GM19043 (cell line): ENCODE measurements at regions not wholly inside any gene's neighbourhood (a gene's known extent, or its start where the extent isn't known, plus 50 kb on each side); places are given as distances from the start of the nearest gene placed in this dataset.

Source experiments
- ATAC-seq: cut with Tn5 transposase; IDR thresholded peaks from one replicate; pipeline ENCODE4 v1.9.1; 2021; ENCODE audit warnings: low read depth; ENCODE audit not compliant: unreplicated experiment

DNA sequence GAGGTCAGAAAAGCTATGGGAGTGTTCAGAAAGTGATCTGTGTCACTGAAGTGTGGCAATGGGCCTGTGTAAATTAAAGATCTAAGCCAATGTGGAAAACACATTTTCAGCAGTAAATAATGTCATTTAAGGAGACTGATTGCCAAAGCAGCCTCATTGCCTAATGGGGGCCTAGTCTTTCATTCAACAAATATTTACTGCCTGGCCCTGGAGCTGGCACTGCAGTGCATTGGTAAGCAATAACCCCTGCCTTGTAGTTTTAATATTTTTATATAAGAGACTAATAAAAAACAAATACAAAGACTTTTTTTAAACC is 326.6 kb downstream of the BTG1 start:
- no peak for ATAC-seq

DNA sequence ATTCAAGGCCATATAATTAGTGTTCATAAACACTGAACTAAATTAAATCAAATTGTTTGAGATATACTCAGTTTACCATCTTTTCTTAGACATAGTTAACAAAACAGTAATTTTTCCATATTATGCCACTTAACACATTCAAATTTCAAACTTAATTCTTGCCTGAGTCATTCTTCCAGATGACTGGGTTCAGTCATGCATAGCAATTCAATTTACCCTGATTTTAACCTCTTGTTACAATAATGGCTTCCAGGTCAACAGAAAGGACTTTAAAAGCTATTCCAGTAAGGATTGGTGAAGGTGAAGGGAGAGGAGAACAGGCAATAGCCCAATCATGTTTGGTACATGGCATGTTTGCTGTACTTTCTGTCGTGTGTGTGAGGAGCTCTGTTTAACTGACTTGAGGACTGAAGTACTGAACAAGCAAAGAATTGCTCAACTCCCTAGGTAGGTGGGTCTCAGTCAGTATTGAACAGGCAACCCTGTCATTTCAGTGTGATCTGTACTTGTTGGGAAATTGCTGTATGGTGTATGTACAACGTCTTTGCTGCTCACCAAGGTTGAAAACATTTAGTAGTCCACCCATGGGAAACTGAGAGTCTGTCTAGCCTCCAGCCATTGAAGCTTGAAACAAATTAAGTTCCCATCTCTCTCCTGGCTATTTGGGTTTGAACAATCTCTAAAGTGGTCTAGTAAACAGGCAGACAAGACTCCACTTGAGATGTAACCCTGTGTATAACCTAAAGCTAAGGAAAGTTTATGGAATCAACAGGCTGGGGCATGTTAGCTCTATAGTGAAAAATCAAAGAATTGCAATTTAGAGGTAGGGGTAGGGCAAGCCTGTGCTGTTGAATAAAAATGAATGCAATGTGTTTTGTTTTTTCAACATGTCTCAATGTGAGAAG is 327.2 kb downstream of the BTG1 start:
- no peak for ATAC-seq

DNA sequence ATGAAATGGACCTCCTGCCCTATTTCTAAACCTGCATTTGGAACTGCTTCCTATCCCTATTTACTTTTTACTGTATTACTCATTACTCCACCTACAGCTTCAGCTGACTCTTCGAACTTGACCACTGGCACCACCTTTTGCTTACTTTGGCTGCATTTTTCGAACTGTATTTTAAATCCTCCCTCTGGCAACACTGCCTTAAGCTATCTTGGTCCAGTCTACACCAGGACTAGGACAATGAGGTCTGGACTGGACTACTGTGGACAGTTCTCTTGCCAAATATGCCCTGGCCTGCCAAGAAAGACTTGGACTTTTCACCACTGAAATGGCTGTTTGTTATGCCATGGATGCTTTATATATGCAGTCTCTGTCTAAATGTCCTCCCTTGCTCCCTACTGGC is 328.1 kb downstream of the BTG1 start:
- no peak for ATAC-seq

DNA sequence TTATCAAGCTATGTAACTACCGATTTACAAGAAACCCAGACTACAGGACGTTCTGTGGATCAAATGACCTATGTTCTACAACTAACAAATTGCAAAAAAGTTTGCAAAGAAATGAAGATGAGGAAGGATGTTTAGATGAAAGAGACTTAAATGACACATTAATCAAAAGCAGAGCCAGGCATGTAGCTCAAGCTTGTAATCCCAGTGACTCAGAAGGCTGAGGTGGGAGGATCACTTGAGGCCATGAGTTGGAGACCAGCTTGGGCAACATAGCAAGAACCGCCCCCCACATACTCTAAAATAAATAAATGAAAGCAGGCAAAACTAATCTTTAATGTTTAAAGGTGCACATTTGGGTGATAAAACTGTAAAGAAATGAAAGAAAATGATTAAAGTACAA is 331.9 kb downstream of the BTG1 start:
- no peak for ATAC-seq

DNA sequence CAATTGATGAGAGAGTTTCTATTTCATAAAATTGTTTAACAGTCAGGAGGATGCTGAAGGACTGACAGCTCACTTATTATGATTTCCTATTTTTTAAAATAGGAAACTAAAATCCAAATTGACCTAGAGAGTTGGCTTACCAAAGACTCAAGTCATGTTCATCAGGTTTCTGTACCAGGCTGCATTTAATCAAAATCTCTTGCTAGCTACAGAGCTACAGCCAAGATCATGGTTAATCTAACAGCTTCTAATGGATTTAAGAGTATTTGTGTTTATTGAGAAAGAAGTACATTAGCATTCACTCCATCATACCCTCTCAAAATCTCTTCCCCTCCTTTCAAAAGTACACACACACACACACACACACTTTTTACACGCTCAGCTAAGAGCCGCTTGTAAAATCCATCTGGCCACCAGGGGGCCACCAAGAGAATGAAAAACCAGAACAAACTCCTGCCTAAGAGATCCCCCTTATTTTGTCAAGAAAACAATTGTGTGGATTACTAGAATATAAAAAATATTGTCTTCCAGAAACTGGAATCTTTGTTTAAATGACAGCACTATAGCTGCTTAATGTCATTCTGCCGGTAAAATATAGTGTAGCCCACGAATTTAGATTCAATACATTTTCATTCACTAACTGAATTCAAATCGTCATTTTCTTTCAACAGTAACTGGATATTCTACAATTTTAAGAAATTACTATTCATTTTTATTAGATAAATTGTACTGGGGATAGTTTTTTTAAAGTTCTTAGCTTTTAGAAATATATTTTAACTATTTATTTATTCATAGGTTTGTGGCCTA is 334.0 kb downstream of the BTG1 start:
- ATAC-seq: no peak

DNA sequence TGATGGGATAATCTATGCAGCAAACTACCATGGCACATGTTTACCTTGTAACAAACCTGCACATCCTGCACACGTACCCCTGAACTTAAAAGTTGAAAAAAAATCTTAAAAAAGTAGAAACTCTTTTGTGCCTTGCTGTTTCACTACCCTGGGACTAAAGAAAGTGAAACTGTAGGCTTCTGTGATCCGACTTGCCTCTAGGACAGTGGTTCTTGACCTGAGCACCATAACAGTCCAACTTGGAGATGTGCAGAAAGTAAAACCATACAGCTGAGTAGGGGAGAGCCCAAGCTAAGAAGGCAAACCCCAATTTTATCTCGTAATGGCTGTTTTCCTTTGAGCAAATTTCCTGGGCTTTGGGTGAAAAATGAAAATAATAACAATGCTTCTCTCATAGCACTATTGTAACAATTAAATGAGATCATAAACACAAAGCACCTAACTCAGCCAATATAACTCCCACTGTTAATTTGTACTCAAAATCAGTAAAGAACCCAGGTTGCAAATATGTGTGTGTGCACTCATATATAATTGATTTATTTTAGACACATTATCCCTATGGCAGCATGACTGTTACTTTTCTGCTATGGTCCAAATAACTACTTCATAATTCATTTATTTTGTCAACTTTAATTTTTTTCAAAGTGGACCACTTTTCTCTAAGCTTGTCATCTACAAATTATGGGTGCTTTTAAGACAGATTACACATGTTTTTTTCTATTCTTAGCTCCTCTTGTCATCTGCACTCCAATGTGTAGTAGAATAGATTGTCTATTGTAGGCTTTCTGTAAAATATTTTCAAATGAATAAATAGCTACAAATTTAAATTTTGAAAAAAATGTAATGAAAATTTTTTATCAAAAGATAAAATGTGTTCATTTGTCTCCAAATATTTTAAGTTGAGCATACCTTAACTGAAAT is 334.9 kb downstream of the BTG1 start:
- ATAC-seq: no peak

DNA sequence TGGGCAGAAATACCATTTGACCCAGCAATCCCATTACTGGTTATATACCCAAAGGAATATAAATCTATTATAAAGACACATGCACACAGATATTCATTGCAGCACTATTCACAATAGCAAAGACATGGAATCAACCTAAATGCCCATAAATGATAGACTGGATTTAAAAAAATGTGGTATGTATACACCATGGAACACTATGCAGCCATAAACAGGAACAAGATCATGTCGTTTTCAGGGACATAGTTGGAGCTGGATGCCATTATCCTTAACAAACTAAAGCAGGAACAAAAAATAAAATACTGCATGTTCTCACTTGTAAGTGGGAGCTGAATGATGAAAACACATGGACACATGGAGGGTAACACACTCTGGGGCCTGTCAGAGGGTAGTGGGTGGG is 335.6 kb downstream of the BTG1 start:
- ATAC-seq: no peak

DNA sequence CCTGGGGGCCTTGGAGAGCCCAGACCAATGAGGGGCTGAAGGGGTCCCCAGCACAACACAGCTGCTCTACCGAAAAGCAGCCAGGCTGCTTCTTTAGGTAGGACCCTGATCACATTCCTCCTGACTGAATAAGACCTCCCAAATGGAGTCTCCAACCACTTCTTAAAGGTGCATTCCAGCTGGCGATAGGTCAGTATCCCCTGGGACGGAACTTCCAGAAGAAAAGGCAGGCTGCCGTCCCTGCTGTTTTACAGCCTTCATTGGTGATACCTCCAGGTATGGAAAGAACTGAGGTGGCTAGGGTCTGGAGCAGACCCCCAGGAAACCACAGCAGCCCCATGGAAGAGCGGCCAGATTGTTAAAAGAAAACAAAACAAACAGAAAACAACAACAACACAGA is 340.6 kb downstream of the BTG1 start:
- no peak for ATAC-seq

DNA sequence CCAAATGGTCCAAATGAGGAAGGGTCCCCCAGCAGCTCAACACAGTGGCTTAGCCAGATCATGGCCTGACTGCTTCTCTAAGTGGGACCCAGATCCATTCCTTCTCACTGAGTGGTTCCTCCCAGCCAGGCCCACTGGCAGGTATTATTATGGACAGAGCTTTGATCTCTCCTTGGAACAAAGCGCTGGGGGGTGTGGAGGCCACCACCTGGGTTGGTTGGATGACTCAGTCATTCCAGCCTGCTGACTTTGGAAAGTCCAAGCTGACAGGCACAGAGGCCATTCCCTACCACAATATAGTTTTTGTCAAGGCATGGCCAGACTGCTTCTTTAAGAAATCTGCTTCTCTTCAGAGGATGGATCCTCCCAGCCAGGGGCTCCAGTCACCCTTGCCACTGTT is 341.1 kb downstream of the BTG1 start:
- ATAC-seq: no peak

DNA sequence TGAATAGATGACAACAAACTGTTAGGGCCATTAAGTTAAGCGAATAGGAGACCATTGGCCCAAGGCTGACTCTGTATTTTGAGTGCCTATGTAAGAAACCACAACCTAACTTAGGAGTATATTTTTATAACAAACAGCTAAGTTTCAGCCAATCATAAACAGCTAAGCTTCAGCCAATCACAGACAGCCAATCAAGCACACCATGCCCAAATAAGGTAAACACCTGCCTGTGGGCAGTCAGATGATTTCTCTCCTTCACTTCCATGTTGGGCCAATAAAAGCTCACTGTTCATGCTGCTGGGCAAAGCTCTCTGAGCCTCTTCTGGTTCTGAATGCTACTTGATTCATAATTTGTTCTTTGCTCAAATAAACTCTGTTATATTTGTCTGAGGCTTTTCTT is 344.6 kb downstream of the BTG1 start:
- ATAC-seq: no peak

DNA sequence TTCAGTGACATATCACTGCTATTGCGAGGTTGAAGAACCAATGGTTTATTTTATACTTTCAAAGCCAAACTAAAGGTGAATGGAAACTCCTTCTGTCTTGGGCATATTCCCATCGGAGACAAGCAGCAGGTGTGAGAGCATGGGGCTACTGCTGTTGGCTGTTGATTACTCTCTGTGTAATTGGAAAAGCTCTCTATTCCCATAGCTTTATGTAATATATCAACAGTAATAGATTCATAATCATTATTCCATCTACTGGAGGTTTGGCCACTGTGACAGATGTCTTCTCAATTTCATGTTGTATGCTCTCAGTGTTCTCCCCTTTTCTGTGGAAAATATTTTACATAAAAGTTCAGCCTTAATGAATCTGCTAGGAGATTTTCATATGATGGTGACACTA is 352.0 kb downstream of the BTG1 start:
- ATAC-seq: no peak

DNA sequence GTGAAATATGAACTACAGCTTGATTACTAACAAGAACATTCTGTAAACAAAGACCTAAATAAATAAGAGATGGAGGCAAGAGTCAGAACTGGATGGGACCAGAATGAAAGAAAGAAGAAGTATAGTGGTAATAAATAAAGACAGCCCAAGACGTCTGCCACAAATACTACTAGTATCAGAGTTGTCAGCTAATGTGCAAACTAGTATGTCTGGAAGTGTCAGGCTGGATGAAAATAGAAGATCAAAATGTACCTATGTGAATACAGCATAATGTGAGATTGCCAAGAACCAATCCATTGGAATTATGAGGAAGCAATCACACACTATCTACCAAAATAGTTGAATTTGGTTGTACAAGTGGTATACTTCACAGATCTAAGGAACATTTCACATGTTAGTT is 353.0 kb downstream of the BTG1 start:
- ATAC-seq: no peak

DNA sequence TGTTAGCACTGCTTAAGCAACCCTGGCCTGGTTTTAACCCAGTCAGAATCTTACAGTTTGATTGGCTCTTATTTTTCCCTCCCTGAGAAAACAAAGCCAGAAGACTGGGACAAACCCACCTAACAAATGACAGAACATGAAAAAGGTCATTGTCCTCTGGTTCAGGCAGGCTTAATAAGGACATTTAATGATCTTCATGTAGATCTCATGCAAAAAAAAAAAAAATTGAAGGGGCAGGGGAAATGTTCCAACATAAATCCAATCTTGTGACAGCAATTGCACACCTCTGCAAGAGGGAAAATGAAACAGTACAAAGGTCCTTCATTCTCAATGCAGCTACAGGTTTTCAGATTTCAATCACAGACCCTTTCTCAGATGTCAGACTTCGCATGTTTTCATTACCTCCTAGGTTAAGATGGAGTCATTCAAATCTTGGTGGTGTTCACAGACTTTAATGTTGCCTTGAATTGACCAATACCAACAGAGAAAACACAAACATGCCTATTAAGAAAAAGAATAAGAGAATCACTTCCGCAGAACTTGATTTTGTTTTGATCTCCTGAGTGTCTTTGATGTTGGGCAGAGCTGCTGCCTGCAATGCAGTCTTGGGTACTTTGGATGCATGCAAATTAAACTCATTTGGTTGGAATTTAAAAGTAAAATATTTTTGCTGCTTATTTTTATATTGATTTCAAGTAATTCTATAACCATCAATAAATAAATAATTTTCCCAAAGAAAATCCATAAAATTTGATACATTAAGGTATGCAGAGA is 359.0 kb downstream of the BTG1 start:
- no peak for ATAC-seq

DNA sequence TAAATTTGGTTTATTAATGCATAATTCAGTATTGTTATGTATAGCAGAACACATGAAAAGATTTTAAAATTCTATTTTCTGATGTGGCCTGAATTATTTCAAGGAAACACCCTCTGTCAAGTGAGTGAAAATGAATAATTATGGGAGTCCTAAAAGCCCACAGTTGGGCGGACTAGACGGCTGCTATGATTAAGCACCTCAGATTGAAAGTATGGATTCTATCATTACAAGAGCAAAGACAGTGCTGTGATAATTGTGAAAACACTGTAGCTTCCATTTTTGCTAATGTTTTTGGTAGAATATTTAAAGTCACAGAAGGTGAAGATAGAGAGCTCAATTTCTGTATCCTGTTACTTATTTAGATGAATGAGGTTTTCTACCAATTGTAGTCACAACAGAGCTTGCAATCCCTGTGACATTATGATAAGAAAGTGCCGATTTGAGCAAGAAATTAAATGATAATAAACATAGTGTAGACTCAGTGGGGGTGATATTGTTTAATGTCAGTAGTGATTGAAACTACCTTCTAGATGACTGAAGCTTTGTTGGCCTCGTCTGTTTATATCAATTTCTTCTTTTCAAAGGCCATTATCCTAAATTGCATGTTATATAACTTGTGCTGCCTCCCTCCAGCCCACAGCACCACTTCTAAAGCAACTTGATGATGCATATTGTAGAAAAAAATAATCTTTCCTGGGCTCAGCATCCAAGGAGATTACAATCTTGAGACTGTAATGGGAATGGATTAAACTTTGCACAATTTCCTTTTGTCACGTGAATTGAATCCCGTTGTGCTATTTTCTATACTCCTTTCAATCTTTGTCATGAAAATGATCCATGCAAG is 359.8 kb downstream of the BTG1 start:
- no peak for ATAC-seq

DNA sequence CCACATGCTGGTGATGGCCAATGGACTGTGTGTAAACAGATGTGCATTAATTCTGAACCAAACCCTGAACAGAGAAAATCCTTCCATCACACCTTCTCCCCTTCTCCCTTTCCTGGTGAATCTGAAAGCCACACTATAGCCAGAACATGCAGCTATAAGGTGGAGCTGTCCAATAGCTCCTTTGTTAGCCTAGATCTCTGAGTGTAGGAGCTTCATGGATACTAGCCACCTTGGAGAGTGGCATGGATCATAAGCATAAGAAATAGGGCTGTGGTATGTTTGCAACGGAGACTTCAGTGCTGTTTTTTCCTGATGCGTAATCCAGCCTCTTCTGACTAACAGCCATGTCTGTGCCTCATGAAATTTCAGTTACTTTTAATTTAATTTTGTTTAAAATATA is 364.5 kb downstream of the BTG1 start:
- ATAC-seq: no peak

DNA sequence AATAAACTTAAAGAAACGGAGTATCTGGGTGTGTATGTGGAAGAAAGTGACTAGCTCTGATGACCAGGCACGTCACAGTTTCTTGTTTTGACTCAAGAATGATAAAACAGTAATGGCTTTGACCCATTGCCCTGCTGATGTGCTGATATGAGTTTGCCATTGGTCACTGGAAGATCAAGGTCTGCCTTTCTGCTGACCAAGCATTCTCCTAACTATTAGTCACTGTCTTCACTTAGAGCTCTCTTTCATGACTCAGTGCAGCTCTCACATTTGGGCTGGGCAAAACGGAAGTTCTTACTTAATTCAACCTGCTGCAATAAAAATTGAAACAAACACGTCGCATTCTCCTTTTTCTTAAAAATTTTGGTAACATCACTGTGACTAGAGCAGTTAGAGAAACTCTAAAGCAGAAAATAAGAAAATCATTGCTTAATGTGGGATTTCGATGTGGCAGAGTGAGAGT is 366.7 kb downstream of the BTG1 start:
- peak; percentile 93 for ATAC-seq

DNA sequence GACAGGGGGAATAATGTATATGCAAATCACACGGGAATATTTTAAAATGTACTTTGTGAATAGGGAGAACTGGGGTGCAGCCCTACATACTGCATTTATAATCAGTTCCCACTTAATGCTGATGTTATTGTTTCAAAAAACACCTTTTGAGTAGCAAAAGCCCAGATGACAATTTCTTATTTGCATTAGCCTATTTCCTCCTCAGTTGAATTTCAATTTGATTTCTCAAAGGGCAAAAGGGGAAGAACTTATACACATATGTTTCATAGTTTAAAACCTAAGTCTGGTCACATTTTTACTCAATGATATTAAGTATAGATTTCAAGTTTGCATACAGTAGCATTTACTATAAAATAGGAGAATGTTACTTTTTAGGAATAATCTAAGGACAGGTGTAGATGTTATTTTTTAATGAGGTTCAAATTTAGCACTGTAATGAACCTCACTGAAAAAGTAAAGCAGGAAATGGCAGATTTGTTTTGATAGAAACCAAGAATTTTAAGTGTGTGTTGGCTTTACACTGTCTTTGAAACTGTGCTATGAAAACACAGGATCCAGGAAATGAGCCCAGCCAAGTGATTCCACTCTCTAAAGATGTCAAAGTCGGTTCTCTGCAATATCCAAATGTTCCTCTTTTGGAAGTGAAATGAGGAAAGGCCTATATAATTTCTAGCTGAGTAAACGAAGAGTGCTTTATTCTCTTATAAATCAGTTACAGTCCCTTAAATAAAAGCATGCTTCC is 367.4 kb downstream of the BTG1 start:
- peak; percentile 62 for ATAC-seq

DNA sequence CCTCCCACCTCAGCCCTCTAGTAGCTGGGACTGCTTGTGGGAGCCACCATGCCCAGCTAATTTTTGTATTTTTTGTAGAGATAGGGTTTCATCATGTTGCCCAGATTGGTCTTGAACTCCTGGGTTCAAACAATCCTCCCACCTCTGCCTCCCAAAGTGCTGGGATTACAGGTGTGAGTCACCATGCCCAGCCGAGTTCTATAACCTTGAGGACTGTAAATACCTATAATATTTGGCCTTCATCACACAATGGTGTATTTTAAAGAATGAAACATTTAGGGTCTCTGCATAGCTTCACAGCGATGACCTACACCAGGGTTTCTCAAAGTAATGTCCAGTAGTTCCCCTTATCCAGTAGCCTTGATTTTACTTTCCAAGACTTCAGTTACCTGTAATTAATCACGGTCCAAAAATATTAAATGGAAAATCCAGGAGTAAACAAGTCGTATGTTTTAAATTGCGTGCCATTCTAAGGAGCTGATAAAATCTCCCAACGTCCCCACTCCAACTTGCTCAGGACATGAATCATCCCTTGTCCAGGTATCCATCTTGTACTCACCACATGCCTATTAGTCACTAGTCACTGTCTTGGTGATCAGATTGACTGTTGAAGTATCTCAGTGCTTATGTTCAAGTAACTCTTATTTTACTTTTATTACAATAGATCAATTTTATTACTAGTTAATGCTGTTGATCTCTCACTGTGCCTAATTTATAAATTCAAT is 368.2 kb downstream of the BTG1 start:
- ATAC-seq: no peak
